GM21390 (cell line): ENCODE measurements at regions not wholly inside any gene's neighbourhood (a gene's known extent, or its start where the extent isn't known, plus 50 kb on each side); places are given as distances from the start of the nearest gene placed in this dataset.
"Not testable (repeated sequence)": the region's sequence is repeated elsewhere in the genome, so short reads cannot be mapped to it uniquely, and the experiment has no call there.

Source experiments
- ATAC-seq: cut with Tn5 transposase; IDR thresholded peaks from one replicate; pipeline ENCODE4 v1.9.1; 2021; ENCODE audit not compliant: unreplicated experiment

DNA sequence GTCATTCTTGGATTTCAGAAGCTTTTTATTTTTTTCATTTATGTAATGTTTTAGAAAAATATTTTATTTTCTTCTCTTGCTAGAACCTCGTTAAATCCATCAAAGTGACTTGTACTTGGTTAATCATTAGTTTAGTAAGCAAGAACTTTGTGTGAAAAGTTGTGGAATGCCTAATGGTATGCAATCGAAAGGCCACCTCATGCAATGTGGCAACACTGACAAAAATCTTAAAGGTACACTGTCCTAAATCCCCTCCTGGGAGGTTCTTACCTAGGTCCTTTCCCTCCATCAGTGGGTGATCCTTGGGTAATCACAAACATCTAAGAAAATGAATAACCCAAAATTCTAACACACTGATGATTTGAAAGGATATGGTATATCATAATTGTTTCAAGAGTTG is 304.2 kb downstream of the DNAH5 start:
- ATAC-seq: no peak

DNA sequence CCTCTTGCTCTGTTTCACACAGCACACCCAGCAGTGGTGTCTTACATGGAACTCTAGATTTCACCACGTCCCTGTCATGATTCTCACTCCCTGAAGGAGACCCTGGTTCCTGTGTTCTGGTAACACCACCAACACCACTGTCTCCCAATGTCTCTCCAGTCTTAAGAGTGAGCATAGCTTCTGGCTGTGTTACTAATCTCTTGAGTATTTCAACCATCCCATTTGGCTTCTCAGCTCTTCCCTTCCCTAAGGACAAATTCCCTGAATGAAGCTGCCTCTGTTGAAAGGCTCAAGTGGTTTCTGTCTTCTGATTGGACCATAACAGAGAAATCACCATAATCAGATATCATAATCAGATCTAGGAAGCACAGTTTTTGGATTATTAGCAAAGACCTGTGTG is 311.8 kb downstream of the DNAH5 start:
- ATAC-seq: no peak

DNA sequence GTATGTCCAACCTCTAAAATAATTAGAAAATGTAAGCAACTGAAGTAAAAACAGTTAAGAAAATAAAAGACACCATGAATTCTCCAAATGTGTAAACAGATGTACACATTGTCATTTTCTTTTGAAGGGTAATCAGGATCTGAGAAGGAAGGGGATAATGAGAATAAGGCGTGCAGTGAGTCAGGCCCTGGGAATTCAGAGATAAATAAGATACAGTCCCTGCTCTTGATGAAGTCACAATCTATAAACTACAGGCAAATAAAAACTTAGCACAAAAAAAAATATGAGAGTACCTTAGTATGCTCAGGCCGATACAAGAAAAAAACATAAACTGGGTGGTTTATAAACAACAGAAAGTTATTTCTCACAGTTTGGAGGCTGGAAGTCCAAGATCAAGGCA is 315.3 kb downstream of the DNAH5 start:
- no peak for ATAC-seq

DNA sequence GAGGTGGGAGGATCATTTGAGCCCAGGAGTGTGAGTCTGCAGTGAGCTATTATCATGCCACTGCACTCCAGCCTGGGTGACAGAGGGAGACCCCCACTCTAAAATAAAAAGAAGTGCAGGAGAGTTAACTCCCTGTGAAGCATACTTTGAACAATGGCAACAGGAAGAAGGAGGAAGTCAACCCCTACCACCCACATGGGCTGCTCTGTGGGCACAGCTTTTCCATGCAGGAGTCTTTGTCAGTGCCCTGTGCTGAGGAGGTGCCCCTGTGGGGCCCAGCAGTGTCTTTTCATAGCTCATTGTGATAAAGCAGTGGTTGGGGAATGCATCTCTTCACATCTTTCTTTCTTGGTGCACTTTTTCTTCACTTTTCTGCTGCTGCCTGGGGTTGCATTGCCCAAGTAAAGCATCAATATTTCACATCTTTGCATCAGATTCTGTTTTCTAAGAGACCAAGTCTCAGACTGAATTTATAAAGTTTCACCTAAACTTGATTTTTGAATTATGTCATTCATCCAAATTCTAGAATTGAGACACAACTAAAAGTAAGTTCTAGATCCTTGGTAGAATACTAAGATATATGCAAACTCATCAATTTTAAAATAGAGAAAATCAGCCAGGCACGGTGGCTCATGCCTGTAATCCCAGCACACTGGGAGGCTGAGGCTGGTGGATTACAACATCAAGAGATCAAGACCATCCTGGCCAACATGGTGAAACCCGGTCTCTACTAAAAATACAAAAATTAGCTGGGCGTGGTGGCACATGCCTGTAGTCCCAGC is 316.6 kb downstream of the DNAH5 start:
- no peak for ATAC-seq

DNA sequence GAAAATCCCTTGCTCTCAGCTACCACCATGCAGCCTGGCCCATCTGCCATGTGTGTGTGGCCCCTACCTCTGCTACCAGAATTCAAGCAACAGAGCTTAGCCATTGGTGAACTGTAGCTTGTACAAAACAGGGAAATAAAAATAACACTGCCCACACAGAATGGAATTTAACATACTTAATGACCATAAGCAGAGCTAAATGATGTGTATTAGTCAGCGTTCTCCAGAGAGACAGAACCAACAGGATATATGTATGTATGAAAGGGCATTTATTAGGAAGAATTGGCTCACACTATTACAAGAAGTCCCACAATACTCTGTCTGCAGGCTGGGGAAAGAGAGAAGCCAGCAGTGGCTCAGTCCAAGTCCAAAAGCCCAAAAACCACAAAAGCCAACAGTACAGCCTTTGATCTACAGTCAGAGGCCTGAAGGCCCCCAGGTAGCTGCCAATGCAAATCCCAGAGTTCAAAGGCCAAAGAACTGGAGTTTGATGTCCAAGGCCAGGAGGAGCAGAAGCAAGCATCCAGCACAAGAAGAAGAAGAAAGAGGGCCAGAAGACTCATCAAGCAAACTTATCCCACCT is 318.8 kb downstream of the DNAH5 start:
- no peak for ATAC-seq

DNA sequence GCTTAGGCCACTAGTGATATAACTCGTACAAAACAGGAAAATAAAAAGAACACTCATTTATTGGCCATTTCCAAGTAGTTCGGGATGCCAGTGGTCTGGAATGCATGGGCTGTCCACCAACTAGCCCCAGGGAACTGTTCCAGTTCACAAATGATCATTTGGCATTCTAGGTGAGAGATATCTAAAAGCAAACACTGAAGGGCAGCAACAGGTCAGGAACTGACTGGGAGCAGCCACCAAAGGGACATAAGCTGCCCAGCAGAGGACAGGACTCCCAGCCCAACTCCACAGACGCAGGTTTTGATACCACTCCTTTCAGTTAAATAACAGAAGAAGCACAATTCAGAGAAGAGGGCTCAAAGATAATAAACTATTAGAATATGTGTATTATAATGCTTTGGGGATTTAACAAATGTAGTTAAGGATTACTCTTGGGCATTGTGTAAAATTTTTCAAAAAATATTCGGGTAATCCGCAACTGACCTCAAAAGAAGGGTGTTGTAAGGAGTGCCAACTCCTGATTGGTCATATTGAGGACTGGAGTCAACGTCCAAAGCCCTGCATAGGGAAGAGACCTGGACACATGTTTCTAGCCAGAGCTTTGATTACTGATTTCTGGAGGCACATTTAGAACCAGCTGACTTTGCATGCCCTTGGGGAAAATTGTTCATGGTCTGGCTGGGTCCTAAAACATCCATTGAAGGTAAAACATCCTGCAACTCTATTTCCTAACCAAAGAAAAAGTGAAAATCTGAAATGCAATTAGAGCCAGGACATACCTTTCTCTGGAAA is 320.0 kb downstream of the DNAH5 start:
- ATAC-seq: no peak

DNA sequence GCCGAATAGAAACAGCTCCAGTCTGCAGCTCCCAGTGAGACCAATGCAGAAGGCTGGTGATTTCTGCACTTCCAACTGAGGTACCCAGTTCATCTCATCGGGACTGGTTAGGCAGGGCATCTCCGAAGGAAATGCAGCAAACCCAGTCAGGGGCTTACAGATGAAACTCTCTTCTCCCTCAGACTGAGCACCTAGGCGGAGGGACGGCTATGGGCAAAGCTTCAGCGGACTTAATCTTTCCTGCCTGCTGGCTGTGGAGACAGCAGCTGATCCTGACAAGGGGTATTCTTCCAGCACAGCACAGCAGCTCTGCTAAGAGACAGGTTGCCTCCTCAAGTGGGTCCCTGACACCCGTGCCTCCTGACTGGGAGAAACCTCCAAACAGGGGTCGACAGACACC is 330.9 kb downstream of the DNAH5 start:
- ATAC-seq: no peak

DNA sequence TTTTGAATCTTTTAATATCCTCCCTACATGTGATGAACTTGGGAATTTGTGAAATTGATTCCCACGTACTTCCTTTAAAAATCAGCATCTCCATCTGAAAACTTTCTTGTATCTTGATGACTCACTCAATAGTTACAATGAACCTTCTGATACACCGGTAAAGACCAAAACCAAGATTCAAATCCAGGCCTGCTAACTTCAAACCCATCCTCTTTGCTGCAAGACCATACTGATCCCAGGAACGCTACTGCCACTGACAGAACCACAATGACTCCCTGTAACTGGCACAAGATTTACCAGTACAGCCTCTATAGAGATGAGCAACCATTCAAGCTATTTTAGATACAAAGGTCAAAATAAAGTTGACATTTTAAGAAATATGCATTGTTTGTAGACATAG is 332.9 kb downstream of the DNAH5 start:
- ATAC-seq: no peak

DNA sequence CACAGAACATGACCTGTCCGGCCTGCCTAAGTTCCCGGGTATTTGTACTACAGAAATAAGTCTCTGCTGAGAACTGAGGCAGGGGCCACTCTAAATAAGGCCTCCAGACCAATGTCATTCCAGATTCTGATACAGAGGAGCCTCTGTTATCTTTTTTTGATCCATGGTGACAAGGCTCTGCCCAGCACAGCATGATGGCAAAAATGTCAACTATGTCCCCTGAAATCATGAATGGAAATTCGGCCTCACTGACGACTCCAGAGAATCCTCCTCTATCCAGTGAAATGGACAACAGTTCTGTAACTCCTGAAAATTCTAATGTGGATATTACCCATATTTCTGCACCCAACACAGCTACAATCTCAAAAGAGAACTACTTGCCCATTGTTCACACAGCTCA is 335.0 kb downstream of the DNAH5 start:
- ATAC-seq: no peak

DNA sequence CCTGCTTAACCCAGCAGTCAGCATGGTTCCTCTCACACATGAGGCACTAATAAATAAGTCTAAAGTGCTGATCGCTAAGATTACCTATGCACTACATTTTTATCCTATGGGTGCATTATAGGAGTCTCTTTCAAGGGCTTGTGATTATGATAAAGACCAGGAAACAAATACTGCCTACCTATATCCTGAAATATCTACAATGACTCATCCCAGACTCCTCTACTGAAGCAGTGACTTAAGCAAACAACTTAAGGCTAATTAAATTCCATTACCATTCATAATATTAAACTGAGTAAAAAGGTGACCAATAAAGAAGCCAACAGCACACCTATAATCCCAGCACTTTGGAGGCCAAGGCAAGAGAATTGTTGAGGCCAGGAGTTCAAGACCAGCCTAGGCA is 338.4 kb downstream of the DNAH5 start:
- ATAC-seq: no peak

DNA sequence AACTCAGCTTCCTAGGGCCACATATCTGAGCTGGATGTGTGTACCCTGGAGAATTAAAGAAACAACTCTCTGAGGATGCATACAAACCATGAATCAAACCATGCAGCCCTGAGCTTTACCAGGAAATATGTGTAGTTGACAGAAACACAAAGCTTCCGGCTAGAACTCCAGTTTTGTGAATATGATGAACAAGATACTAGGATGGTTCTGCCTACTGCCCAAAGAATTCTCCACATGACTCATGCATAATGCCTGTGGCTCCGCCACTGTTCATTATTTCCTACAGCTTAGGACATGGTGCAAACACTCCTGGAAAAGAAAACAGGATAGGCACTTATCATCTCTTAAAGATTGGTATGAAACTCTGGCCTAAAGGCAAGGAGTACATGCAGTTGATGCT is 343.4 kb downstream of the DNAH5 start:
- ATAC-seq: no peak

DNA sequence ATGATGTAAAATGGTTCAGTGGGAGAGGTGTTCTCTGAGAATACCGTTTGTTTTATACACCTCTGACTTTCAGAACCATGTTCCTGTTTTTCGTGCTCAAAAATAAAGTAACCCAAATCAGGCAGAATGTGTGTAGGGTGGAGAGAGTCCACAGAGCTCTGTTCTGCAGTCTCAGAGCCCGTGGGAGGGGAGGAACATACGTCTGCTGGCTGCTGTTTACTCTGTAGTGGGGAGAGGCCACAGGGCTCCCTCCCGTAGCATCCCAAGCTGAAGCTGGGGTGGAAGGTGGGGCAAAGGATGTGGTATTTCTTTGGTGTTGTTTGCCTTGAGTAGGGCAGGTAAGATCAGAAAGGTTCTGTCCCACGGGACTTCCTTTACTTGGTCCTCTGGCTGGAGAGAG is 348.5 kb downstream of the DNAH5 start:
- ATAC-seq: no peak

DNA sequence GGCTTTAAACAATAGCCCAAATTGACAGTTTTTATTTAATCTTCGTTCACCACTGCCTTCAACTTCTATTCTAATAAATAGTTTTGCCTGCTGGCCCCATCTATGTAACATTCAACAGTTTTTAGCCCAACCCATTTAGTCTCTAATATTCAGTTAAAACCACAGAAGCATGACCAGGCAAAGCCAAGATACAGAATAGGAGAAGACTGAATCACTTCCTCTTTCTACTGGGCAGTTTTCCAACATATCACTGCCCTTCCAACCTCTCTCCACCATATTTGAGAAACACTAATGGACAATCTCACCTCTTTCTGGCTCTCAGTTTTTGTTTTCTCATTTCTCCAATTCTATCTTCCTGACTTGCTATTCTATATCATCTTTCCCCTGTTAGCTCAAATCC is 352.9 kb downstream of the DNAH5 start:
- no peak for ATAC-seq

DNA sequence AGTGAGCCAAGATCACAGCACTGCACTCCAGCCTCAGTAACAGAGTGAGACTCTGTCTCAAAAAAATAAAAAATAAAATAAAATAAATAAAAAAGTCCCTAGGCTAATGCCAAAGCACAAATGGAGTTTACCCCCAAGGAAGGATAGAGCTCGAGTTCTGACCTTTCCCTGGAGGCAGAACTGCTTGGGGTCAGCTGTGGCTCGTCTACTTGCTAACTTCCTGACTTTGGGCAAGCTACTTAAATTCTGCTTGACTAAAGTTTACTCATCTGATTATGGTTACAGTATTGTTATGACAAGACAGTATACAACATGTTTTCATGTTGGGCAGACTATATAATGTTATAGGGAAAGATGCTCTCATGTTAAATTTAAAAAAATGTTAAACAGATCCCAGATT is 359.2 kb downstream of the DNAH5 start:
- ATAC-seq: no peak

DNA sequence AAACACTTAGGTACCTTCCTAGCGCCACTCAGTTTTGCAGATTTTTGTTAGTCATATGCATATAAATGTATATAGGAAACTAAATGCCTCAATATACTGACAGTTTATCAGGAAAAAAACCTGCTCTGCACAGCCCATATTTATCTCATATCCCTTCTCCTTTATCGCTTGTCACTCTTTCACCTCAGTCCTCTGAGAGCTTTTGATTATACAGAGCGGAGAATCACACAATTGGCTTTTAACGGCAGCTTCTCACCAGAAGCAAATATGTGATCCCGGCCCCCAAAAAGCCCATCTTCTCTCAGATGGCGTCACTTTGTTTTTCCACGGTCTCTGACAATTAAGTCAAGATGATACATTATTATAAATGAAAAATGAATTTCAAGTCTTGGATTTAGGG is 362.6 kb downstream of the DNAH5 start:
- ATAC-seq: no peak

DNA sequence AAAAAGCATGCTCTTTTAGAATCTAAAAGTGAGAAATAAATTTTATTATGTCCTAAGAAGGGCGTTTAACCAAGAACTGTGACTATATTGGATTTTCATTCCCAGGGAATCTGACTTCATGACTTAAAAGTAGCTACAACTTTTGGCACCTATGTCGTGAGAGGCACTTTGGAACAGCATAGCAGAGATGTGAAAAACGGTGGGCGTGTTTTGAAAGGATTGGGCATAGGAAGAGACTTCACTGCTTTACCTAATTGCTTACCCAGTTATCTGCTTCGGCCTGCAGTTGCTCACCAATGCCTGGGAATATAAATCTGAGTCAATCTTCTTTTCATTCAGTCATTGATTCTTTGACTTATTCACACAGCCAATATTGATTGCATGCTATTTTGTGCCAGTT is 363.4 kb downstream of the DNAH5 start:
- no peak for ATAC-seq

DNA sequence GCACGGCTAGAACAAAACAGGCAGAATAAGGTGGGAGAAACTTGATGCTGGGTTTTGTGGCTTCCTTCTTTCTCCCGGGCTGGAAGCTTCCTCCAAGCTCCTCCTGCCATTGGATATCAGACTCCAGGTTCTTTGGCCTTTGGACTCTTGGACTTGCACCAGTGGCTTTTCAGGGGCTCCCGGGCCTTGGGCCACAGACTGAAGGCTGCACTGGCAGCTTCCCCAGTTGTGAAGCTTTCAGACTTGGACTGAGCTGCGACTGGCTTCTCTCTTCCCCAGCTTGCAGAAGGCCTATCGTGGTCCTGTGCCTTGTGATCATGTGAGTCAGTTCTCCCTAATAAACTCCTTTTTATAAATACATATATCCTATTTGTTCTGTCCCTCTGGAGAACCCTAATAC is 364.4 kb downstream of the DNAH5 start:
- no peak for ATAC-seq

DNA sequence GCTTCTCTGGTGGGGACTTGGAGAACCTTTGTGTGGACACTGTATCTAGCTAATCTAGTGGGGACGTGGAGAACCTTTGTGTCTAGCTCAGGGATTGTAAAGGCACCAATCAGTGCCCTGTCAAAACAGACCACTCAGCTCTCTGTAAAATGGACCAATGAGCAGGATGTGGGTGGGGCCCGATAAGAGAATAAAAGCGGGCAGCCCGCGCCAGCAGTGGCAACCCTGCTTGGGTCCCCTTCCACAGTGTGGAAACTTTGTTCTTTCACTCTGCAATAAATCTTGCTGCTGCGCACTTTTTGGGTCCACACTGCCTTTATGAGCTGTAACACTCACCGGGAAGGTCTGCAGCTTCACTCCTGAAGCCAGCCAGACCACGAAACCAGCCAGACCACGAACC is 365.4 kb downstream of the DNAH5 start:
- not testable (repeated sequence) for ATAC-seq

DNA sequence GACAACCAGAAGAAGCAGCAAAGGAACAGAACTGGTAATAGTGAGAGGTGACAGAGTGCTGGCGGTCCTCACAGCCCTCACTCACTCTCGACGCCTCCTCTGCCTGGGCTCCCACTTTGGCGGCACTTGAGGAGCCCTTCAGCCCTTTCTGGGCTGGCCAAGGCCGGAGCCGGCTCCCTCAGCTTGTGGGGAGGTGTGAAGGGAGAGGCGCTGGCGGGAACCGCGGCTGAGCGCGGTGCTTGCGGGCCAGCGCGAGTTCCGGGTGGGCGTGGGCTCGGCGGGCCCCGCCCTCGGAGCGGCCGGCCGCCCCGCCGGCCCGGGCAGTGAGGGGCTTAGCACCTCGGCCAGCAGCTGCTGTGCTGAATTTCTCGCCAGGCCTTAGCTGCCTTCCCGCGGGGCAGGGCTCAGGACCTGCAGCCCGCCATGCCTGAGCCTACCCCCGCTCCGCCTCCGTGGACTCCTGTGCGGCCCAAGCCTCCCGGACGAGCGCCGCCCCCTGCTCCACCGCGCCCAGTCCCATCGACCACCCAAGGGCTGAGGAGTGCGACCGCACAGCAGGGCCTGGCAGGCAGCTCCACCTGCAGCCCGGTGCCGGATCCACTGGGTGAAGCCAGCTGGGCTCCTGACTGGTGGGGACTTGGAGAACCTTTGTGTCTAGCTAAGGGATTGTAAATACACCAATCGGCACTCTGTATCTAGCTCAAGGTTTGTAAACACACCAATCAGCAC is 366.0 kb downstream of the DNAH5 start:
- ATAC-seq: not testable (repeated sequence)

DNA sequence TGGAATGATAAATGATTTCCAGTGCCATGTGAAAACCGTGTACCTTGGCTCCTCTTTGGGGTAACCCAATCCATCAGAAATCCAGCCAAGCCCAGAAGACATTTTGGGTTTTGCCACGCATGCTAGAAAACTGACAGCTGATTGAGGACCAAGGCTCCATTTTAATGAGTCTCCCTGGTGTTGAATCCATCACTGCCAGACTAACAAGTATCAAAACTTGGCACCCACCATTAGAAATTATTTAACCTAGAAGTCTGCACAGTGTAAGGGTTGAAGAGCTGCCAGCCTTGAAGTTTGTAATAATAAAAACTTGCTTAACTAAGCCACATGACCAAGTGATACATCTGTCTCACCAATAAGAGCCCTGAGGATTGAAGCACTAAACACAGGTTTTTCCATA is 369.9 kb downstream of the DNAH5 start:
- ATAC-seq: no peak

DNA sequence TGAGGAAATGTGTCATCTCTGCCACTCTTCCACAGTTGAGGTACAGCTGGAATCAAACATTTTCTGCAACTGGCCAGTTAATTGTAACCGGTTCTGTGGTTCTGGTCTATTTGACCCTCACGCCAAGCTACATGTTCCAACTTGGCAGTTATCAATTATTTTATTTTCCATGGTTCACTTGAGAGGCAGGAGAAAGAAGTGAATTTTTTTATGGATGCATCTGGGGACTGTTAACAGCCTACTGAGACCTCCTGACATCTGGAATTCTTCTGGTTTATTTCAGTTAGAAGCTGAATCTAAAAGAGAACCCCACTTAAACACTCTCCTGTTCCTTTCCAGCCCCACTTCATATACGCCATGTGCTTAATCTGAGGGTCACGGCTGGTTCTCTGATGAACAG is 372.3 kb downstream of the DNAH5 start:
- no peak for ATAC-seq
